NCI-H2227 (cell line): ENCODE measurements at regions not wholly inside any gene's neighbourhood (a gene's known extent, or its start where the extent isn't known, plus 50 kb on each side); places are given as distances from the start of the nearest gene placed in this dataset.
"Not testable (repeated sequence)": the region's sequence is repeated elsewhere in the genome, so short reads cannot be mapped to it uniquely, and the experiment has no call there.

ENCODE experiments used
- DNase-seq: peaks from one replicate; lab custom pipeline; 2025; ENCODE audit not compliant: unreplicated experiment; lab: John Stamatoyannopoulos, UW

DNA sequence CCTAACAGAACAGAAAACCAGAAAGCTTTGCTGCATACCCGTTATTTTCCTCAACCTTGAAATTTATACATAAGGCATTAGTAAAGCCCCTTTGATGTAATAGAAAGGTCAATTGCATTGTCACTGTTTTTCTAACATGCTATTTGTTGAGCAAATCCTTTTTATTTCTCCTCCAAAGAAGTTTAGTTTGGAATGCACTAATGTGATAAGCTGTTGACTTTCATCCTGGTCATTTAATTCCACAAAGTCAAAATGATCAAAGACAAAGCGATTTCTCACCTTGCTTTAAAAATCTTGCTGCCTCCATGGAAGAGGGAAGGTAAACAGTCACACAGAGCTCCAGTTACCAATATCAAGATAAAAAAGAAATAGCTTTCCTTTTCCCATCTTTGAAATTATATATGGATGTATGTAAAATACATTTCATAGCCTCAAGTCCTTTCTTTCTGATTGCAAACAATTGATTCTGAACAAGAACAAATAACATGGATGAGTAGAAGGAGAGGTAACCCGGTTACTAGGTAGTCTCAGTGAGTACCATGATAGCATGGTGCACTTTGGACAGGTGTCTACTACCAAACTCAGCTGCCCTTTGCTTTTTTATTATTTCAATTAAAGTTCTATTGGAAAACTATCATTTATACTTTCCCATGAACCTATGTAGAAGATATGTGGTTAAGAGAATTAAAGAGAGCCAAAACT is 452.7 kb downstream of the STK39 start:
- no peak for DNase-seq

DNA sequence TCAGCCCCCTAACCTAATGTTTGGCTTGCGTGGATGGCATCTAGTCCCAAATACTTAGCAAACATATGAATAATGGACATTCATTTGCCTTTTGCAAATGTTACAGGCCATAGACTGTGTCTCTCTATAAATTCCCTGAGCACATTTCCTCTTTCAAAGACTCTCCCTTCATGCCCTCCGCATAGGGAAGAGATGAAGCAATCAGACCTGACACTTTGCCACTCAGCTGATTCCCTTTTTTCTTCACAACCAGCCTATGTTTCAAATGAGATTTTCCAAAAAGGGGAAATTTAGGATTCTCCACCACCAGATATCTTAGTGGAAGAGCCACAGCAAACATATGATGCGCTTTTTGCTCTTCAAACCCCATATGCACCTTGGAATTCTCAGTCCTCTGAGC is 453.7 kb downstream of the STK39 start:
- DNase-seq: no peak

- no peak for DNase-seq
Measured at GRCh38 chr2:167792126-167792525, 455.3 kb downstream of the STK39 start.

DNA sequence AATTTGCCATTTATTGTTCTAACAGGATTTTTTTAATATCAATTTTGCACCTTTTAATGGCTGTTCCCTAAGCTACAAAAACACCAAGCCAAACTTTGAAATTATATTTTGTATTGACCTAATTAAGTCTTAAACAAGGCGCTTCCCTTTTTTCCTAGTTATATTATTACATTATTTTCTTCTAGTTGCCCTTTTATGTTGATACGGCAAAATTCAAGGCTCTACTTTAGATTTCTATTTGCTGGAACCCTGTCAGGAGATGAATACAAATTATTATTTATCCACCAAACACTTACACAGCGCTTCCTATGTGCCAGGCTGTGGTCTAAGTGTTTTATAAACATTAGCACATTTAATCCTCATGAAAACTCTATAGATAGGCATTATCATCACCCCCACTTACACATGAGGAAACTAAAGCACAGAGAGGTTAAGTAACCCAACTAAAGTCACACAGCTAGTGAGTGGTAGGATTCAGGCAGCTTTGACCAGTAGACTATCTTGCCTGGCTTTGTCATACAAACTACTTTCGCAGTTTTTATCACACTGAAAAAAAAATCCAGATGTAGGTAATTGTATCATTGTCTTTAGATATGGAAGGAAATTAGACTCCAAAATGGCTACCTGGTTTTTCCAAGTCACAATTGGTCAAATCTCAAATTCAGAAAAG is 456.5 kb downstream of the STK39 start:
- DNase-seq: no peak

GRCh38 chr2:167790189-167790588 is 457.2 kb downstream of the STK39 start:
- no peak for DNase-seq

DNA sequence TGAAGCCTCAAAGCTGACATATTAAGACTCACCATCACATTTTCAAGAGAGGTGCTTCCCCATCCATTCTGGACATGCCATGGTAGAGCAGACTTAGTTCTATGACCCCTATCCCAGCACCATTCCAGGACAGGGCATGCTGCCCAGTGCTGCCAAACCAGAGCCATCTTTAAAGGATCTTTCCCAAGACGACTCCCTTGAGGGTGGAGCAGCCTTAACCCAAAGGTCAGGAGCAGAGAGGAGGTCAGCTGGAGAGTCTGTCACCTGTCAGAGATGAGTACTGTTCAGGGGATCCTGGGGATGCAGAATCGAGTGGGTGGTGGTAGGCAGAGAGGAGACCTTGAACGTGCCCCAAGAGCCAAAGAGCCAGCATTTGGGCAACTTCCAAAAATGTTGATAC is 459.8 kb downstream of the STK39 start:
- no peak for DNase-seq

- no peak for DNase-seq
Measured at GRCh38 chr2:167787021-167787420, 460.4 kb downstream of the STK39 start.

GRCh38 chr2:167785606-167786216 is 461.7 kb downstream of the STK39 start:
- no peak for DNase-seq

GRCh38 chr2:167784084-167784425 is 463.3 kb downstream of the STK39 start:
- DNase-seq: peak; percentile 52

DNA sequence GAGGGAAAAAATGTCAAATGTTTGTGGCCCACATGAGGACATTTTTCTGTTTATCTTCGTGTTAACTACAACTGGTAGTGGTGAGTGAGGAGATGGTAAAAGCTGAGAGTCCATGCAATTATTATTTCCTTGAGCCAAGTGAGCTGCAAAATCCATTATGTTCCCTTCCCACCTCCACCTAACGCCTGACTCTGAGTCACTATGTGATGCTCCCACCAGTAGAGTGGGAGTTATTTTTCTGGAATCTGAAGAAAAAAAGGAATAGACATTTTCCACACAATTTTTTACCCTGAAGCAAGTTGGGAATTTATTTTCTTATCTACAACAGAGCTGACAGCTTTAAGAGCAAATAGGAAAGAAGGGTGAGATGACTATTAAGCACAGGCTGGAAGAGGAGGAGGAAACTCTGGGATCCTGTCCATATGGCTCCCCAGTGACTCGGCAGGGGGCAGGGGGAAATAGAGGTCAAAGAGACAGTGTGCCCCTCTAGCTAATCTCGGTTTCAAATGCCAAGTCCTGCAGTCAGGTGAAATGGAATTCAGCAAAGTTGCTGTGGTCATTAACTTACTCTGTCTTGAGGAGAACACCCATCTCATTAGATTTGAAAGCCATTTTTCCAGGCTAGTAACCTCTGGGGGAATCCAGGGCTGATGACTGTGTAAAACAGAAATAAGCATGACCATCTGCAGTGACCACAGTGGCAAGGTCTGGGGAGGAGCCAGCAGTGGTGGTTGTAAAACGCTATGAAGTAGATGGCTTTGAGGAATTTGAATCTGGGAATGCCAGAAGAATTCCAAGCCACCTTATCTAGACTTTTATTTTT is 463.9 kb downstream of the STK39 start:
- peak; percentile 51 for DNase-seq

DNA sequence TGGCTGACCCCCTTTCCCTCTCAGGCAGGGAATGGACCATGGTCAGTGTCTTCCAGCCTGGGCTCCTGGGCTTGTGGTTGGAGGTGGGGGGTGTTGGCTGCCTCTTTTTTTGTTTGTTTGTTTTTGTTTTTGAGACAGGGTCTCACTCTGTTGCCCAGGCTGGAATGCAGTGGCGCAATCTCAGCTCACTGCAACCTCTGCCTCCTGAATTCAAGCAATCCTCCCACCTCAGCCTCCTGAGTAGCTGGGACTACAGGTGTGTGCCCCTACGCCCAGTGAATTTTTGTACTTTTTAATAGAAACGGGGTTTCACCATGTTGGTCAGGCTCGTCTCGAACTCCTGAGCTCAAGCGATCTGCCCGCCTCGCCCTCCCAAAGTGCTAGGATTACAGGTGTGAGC is 465.8 kb downstream of the STK39 start:
- DNase-seq: not testable (repeated sequence)

DNA sequence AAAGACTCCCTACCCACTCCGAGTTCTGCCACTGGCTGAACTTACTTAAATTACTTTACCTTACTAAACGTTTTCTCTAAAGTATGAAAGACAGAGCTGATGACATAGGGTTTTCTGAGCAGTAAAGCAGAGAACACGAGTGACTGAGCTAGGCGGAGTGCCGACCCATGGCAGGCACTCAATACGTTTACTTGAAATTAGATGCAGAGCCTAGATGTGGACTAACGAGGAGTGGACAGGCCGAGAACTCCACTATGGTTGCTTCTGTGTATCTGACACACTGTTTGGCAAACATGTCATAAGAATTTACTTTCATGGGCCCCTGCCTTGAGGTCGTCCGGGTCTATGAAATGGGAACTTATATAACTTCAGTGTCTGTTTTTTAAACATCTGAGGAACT is 471.0 kb downstream of the STK39 start:
- no peak for DNase-seq

DNA sequence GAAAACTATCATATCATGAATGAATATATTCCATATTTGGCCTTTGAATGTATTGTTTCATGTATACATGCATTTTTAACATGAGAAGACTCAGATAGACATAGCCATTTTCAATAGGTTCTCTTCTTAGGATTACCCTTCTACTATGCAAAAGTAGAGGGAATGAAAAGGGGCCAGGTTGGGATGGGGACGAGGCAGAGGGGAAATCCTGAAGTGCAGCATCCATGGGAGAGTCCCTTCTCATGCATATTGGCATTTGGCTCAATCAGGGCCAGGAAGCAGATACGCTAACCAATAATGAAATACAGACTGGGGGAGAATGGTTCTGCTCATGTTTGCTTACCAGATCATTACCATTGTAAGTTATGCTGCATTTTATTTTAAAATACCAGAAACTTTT is 475.8 kb downstream of the STK39 start:
- no peak for DNase-seq

- no peak for DNase-seq
Measured at GRCh38 chr2:167769020-167769419, 478.4 kb downstream of the STK39 start.

- DNase-seq: no peak
Measured at GRCh38 chr2:167767830-167768229, 479.6 kb downstream of the STK39 start.

GRCh38 chr2:167764772-167765341 is 482.5 kb downstream of the STK39 start:
- no peak for DNase-seq

DNA sequence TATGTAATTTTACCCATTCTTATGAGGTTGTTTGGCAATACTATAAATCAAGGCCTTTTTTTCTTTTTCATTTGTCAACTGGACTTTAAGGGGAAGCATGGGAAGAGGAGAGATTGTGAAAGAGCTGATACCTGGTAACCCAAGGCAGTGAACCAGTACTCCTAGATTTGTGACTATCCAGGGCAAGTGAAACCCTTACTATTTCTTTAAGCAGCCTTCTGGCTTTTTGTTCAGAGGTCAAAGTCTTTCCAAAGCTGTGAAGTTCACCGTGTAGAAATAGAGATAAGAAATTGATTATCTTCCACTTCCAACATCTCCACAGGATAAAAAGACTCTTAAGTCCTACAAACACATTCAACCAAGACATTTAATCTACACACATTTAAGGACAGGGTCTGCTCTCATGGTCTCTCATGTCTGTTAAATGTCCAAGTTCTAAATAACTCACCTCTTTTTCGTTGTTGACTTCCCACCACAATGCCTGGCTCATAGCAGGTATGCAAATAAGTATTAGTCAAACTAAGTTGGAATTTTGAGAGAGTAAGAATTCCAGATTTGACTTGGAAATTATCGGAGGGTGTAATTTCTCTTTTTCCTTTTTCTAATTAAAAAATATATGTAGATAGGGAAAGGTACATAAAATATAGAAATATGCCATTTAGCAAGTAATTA is 485.8 kb downstream of the STK39 start:
- DNase-seq: no peak

DNA sequence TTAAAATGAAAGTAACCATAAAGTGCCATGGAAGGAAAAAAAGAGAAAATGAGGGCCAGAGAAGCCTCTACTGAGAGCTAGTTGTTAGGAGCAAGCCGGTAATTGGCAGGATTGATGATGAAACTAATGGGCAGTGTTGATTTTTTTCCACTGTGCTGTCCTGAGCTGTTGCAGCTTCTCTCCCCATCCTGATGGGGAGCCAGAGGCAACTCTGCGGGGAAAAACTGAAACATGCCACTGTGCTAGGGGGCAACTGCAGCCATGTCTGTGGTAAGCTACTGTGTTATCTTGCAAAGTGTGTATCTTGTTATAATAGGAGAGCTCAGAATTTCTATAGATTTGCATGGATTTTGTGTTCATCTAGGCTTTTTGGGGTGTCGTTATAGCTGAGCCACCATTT is 487.9 kb downstream of the STK39 start:
- DNase-seq: no peak

GRCh38 chr2:167758292-167758691 is 489.1 kb downstream of the STK39 start:
- no peak for DNase-seq

DNA sequence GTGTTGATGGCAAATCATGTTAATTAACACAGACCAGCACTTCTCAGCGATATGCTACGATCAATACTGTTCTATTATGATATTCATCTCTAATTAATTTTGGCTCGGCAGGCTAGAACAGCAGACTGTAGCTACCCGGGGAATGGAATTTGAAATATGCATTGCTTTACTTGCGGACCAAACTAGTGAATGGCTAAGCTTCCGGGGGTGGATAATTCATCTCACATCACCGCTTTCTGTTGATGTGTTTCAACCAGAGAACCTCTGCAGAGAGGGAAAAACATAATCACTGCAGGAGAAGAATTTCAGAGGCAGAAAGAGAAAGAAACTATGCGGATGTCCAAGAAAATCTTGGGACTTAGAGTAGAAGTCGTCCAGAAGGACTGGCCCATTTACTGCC is 490.9 kb downstream of the STK39 start:
- peak; percentile 57 for DNase-seq

DNA sequence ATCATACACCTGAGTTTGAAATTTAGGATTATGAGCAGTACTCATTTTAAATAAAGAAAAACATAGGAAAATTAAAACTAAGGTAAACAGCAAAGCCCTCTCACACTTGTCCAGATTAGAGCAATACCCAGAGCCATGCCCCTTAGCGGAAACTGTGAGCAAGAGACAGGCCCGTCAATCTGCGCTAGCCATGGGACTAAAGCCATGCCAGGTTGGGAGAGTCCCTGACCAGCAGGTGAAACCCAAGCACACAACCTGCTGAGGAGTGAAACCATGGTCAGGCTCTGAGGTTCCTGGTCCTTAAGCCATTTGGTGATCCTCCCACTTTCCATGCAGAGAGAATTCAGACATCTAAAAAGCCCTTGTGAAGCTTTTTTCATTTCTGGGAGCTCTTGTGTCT is 494.3 kb downstream of the STK39 start:
- no peak for DNase-seq
